PC-9 (cell line): ENCODE measurements at regions not wholly inside any gene's neighbourhood (a gene's known extent, or its start where the extent isn't known, plus 50 kb on each side); places are given as distances from the start of the nearest gene placed in this dataset.

Experiments used
- CTCF ChIP-seq: fragments of 200-600 bp; sonication (generic); conservative IDR thresholded peaks from 2 replicates; pipeline ENCODE4 v1.6.1; 2017; ENCODE audit warnings: mixed run types, antibody characterized with exemption, mild to moderate bottlenecking, moderate library complexity
- EZH2 ChIP-seq: fragments of 200-600 bp; sonication (generic); IDR thresholded peaks from 2 replicates; pipeline ENCODE4 v1.8.0; 2017; ENCODE audit warnings: antibody characterized with exemption, low read depth

DNA sequence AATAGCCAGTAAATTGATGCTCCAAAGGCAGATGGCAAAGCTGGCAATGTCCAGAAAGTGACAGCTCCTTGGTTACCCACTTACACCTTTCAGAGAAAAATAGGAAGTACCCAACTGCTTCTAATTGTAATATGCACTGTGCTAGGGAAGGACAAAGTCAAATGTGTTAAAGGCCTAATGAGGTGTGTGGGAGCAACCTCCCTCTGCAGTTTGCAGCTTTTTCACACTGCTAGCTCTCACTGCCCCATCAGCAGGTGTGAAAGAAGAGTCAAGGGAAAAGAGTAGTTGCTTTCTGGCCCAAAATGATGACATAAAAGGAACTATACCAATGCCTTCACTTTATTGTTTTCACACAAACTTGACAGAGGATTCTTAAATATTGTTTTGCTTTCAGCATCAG lies 284.1 kb upstream of the SETBP1 start:
- no peak for TF ChIP-seq EZH2
- no peak for TF ChIP-seq CTCF
